ENCODE measurements at regions not wholly inside any gene's neighbourhood (a gene's known extent, or its start where the extent isn't known, plus 50 kb on each side); places are given as distances from the start of the nearest gene placed in this dataset.

- no peak for DNase-seq (ENCODE audit: low read depth)
- no peak for TF ChIP-seq CTCF (conservative IDR thresholded peaks at IDR 0.05; ENCODE audit: low read length)
- H3K4me3 ChIP-seq (ENCODE audit: low read length): no peak overlapping the region
Measured at GRCh38 chr5:73230264-73231245, 57.6 kb downstream of the TMEM174 start.

- peak; percentile 94 for DNase-seq (ENCODE audit: low read depth)
- 0 out of 2 replicates have a peak, but pooled peaks have one; percentile 2 for TF ChIP-seq CTCF (conservative IDR thresholded peaks at IDR 0.05; ENCODE audit: low read length)
- no peak overlapping the region for H3K4me3 ChIP-seq (ENCODE audit: low read length)
Measured at GRCh38 chr5:73229271-73229670, 56.3 kb downstream of the TMEM174 start.

- TF ChIP-seq CTCF (conservative IDR thresholded peaks at IDR 0.05; ENCODE audit: low read length): no peak
- DNase-seq (ENCODE audit: low read depth): no peak
- no peak overlapping the region for H3K4me3 ChIP-seq (ENCODE audit: low read length)
Measured at GRCh38 chr5:73228052-73228451, 55.1 kb downstream of the TMEM174 start.
